Skin epidermis (tissue), 12 donors: ENCODE measurements at regions not wholly inside any gene's neighbourhood (a gene's known extent, or its start where the extent isn't known, plus 50 kb on each side); places are given as distances from the start of the nearest gene placed in this dataset.
"Not testable (repeated sequence)": the region's sequence is repeated elsewhere in the genome, so short reads cannot be mapped to it uniquely, and the experiment has no call there.

Source experiments
- H3K27ac ChIP-seq, 21 experiments: fragments of 200-600 bp; sonication (generic) in 11 of 21; one replicate each; pipeline ENCODE4 v1.5.0; 2020; ENCODE audit warnings: mild to moderate bottlenecking in 3 of 21, inconsistent platforms in 2 of 21, moderate library complexity in 2 of 21
- H3K4me3 ChIP-seq, 7 experiments: fragments of 200-600 bp; sonication (generic) in 2 of 7; one replicate each; pipeline ENCODE4 v1.5.0; 2020; ENCODE audit warnings: inconsistent platforms in 2 of 7, mild to moderate bottlenecking in 2 of 7, moderate library complexity in 1 of 7

DNA sequence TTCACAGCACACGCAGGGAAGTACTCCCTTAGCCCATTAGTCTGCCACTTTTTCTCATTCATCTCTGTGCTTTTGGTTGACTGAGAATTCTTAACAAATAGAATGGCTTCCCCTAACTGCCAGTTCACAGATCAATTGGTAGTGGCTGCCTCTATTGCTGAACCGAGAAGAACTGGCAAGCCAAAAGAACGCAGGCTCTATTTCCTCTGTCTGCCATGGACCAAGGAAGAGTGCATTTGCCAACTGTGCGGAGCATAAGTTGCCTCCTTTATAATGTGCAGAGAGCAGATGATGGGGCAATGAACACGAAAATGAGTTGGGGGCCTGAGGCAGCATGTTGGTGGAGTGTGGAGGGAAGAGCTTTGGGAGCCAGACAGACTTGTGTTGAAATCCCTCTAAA is 483.1 kb upstream of the CAMK1G start:
- Histone ChIP-seq H3K4me3 (no peak overlapping the region), H3K27ac (no peak overlapping the region)

DNA sequence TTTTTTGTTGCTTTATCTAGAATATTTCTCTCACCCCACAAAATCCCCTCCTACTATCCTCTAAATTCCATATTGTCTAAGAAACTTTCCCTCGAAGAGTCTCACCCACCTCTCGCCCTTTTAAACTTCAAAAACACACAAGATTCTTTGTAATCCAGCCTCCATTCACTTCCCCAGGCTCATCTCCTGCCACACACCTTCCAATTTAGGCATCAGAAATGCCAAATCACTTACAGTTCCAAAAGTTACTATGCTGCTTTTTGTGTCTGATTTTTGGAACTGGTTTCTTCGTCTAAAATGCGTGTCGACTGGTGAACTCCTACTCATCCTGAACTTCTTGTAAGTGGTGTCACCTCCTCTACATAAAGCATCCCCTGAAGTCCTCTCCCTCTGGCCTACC is 482.4 kb upstream of the CAMK1G start:
- H3K4me3 ChIP-seq: no peak overlapping the region

DNA sequence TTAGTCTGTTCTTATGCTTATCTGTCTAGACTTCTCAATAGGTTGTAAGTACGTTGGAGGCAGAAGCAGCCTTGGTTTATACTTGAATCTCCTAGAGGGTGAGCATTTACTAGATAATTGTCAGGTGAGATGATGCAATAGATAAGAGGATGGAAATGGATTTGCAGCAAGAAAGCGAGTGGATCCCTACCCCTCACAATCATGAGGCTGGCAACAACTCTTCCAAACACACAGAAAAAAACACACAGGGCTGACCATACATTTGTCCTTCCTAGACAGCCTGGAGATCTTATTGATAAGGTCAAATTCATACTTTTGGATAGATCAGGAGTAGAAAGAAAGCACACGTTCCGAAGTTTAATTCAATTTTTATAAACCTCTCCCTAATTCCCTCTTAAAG is 481.4 kb upstream of the CAMK1G start:
- Histone ChIP-seq H3K27ac (no peak overlapping the region), H3K4me3 (no peak overlapping the region)

More for the DNA sequence above, 482.4 kb upstream of the CAMK1G start:
- no peak overlapping the region for H3K27ac ChIP-seq

DNA sequence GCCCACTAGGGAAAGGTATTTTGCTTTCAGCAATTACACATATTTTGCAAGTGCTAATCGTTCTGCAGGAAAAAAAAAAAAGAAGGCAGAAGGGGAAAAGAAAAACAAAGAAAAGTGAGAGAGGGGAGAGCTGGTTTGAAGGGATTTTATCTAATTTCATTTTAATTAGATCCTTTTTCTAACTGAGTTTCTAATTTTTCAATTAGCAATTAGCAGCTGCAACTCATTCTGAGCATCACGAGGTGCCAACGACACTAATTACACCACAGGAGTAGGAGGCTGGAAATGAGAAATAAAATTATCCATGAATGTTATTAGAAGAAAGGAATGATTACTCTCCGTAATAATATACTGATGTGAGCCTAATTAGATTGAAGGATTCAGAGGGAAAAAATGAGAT is 481.0 kb upstream of the CAMK1G start:
- Histone ChIP-seq H3K27ac (no peak overlapping the region), H3K4me3 (no peak overlapping the region)

DNA sequence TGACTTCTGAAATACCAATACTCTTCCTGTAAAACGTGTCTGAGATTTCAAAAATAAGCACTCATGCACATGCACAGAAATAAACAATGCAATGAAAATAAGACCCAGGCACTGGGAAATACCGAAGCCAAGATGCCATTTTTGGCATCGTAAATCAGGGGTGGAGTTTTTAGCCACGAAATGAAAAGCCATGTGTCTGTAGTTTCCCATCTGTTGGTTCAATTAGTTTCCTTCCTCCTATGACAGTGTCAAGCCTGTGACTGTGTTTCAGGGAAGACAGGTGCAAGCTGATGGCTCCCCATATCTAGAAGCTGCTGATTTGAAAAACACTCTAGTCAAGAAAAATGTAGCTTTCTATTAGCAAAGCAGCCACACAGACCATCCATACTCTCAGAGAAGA is 480.4 kb upstream of the CAMK1G start:
- H3K27ac ChIP-seq: no peak overlapping the region
- no peak overlapping the region for H3K4me3 ChIP-seq

DNA sequence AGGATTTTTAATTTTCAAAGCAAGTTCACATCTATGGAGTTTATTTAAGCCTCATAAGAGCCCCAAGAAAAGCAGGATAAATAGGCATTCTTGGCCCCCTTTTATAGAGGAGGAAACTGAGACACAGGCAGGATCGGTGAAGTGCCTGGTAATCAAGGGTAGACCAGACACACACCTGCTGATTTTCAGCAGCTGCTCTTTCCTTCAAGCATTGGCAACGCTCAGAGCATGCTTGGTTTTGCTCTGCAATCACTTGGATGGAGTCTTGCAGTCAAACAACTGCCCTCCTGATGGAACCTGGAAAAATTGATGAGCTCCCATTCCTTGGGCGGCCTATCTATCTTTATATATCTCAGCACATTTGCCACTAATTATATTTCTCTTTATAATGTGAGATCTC is 478.9 kb upstream of the CAMK1G start:
- Histone ChIP-seq H3K27ac (no peak overlapping the region), H3K4me3 (no peak overlapping the region)

DNA sequence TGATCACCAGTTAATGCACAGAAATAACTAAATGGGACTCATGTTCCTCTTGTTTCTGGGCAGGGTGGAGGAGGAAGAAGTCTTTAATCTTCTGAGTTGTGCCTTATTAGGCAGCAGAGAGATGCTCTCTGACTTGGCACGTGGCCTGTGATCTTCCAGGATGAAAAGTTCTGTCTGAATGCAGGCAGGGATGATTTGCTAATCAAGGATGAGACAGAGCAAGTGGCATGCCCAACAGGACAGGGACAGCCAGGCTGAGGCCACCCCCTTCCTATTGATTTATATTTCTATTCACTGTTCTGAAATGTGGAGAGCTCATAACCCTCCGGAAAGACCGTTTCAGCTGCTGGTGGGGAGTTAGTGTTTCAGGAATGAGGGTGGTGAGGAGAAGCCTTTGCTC is 477.8 kb upstream of the CAMK1G start:
- H3K27ac ChIP-seq: no peak overlapping the region
- H3K4me3 ChIP-seq: no peak overlapping the region

DNA sequence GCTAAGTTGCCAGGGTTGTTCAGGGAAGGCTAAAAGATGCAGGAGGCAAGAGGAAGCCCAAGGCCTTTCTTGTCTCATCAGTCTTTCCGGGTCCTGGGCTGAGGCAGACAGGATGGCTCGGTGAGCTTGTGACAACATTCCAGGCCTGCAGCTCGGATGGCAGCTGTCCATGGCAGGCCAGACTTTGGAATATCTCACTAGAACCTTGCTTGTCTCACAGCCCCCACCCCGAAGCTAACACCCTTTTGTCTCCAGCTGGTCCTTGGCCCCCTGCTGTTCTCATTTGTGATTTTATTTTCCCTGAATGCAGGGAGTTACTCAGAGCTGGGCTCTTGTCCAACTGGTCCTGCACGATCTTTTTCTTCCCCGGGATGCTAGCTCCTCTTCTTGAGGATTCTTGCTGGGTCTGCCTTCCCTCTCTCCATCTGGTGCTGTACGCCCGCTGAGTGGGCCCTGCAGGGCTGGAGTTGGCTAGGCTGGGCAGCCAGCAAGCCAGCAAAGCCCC is 477.2 kb upstream of the CAMK1G start:
- H3K27ac ChIP-seq: no peak overlapping the region

DNA sequence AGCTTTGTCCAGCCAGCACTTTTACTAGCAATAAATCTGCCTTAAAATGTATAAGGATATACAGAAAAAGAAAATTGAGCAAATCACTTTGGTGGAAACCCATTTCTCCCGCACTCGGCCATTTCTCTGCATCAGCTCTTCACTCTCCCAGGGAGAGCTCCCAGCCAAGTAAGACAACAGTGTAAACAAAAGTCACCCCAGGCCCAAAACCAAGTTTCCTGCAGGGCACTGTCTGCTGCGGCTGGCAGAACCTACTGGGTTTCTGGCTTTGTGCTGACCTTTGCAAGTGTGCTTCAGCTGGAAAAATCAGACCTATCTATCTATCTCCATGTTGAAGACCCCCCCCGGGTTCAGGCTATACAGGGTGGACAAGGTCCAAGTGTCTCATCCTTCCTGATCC is 476.7 kb upstream of the CAMK1G start:
- H3K27ac ChIP-seq: no peak overlapping the region
- no peak overlapping the region for H3K4me3 ChIP-seq

More for the DNA sequence above, 477.2 kb upstream of the CAMK1G start:
- no peak overlapping the region for H3K4me3 ChIP-seq

DNA sequence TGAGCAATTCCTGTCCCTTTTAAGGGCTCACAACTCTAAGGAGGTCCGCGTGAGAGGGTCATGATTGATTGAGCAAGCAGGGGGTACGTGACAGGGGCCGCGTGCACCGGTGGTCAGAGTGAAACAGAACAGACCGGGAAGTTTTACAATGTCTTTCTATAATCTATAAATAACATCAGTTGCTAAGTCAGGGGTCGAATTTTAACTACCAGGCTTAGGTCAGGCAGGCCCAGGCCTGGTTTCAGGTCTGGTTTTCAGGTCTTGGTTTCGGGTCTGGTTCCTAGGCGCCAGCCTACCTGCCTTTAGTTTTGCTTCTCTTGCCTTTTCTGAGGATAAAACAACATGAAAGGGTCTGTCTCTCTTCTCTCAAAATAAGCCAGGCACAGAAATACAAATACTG is 476.0 kb upstream of the CAMK1G start:
- no peak overlapping the region for H3K27ac ChIP-seq

DNA sequence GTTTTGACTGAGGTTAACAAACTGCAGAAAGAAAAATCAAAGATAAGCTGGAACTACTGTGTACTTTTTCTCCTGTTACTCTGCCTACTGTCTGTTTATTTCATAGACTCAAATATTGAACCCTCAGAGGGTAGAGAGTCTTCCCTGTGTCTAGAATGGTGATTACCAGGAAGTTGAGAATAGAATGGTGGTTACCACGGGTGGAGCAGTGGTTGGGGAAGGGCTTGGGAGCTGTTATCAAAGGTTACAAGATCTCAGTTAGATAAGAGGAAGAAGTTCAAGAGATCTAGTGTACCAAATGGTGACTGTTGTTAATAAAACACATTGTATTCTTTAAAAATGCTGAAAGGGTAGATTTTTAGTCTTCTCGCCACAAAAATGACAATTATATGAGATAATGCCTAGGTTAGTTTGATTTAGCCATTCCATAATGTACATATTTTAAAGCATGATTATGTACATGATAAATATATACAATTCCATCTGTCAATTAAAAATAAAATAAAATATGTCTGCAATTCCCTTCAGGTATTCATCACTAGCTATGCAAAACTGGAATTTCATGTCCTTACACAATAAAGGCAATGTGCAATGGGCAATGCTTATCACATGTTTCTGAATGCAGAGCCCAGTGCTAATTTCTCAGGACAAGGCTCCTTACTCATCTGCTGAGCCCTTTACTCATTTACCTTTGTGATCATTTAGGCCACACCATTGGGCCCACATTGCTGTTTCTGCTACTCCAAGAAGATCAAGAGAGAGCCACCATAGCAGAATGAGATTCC is 474.3 kb upstream of the CAMK1G start:
- no peak overlapping the region for H3K4me3 ChIP-seq
- no peak overlapping the region for H3K27ac ChIP-seq

More for the DNA sequence above, 476.0 kb upstream of the CAMK1G start:
- H3K4me3 ChIP-seq: no peak overlapping the region

DNA sequence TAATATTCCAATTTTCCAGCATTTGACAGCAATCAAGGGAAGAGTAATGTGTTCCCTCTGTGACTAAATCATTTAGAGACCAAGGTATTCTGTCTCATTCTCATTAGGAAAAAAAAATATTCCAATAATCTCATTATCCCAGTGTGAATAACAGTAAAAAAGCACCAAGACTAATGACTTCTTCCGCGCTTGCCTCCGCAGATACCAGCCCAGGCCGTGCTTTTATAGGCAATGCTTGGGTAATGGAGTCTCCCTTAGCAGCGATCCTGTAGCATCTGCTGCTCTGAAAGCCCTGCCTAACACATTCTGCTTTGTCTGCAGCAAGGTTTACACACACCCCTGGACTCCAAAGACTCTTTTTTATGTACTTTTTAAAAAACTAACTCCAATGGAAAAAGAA is 470.0 kb upstream of the CAMK1G start:
- H3K4me3 ChIP-seq: no peak overlapping the region
- no peak overlapping the region for H3K27ac ChIP-seq

DNA sequence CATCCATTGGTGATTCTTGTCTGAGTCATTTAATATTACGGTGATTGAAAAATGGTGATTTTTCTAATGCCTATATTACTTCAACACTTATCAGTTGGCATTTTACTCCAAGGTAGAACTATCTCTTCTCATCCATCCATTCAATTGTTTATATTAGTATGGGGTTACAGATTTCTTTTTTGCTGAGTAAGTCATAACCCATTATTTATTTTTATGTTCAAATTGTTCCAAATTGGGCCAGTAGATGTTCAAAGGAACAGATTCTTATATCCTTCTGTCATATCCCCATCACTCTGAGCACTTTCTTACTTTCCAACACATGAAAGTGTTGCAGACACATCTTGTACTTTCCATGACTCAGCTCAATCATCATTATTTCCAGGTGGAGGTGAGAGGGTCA is 466.8 kb upstream of the CAMK1G start:
- Histone ChIP-seq H3K4me3 (no peak overlapping the region), H3K27ac (no peak overlapping the region)

DNA sequence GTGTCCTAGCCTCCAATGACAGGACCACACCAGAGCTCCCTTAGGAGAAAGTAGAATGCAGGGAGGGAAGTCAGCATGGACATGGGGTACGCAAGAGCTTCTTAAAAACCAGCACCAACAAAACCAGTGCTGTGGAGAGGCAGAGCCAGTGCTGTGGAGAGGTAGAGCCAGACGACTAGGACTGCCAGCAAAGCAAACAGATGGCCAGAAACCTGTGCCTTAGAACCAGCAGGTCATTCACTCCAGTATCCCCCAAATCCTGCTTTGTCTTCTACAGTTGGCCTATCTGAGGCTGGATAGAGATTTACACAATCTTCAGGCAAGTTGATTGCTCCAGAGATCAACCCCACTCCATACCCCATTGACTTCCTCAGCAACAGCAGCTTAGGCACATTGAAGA is 459.9 kb upstream of the CAMK1G start:
- H3K27ac ChIP-seq: no peak overlapping the region
- H3K4me3 ChIP-seq: no peak overlapping the region

DNA sequence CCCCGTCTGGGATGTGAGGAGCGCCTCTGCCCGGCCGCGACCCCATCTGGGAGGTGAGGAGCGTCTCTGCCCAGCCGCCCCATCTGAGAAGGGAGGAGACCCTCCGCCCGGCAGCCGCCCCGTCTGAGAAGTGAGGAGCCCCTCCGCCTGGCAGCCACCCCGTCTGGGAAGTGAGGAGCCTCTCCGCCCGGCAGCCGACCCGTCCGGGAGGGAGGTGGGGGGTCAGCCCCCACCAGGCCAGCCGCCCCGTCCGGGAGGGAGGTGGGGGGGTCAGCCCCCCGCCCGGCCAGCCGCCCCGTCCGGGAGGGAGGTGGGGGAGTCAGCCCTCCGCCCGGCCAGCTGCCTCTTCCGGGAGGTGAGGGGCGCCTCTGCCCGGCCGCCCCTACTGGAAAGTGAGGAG is 454.4 kb upstream of the CAMK1G start:
- H3K27ac ChIP-seq, H3K4me3 ChIP-seq: not testable (repeated sequence)

DNA sequence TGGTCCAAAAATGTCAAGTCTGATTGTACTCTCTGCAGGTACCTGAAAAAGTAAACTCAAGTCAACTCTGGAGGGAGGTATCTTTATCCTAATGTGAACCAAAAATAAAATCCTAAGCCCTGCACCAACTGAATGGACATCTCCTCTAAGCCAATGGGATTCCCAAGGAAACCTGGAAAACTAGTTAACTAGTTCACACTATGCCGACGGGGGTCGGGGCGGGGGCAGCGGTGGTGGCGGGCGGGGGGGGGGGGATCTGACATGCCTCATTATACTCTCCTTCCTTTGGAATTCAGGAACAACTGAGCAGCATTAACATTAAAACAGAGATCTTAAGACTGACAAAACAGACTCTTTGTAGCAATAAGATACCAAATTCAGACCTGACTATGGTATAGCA is 452.6 kb upstream of the CAMK1G start:
- Histone ChIP-seq H3K27ac (no peak overlapping the region), H3K4me3 (no peak overlapping the region)

DNA sequence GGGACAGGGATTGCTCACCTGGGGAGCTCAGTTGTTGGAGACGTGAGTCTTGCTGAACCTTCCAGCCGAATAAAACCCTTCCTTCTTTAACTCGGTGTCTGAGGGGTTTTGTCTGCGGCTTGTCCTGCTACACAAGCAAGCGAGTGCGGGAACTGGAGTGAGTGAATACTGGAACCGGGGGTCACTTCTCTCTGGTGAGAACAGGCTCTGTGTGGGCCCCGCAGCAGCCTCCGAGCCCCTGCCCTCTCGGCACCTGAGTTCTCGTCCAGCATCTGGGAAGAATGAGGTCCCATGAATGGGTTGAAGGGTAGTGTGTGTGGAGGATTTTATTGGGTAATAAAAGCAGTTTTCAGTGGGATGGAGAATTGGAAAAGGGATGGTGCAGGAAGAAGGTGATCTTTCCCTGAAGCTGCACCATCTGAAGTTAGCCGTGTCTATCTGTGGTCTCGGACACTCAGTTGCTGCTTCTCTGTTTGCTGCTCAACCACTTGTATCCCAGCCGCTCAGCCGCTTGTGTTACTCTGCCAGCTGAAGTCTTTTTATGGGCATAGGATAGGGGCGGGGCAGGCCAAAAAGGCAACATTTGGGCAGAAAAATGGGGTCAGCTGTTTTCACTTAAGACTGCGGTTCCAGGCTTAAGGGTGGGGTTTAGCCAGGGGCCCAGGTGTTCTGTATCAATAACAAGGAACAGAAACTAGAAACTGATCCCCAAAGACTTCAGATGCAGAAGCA is 450.6 kb upstream of the CAMK1G start:
- Histone ChIP-seq H3K27ac (no peak overlapping the region), H3K4me3 (no peak overlapping the region)

DNA sequence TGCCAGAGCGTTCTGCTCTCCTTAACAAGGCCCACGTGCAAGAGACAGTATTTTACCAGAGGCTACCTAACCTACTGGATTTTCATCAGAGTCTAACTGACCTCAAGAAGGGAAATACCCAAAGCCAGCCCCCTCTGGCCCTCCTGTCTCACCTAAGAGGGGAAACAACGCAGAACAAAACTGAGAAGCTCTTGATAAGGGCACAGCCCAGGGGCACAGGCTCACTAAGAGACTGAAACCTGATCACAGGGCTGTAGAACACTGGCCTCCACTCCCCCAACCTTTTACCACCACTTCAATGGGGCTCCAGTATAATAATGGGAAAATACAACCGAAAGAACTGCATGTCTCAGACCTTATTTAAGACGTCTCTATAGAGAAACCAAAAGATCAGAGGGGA is 449.5 kb upstream of the CAMK1G start:
- no peak overlapping the region for H3K4me3 ChIP-seq

DNA sequence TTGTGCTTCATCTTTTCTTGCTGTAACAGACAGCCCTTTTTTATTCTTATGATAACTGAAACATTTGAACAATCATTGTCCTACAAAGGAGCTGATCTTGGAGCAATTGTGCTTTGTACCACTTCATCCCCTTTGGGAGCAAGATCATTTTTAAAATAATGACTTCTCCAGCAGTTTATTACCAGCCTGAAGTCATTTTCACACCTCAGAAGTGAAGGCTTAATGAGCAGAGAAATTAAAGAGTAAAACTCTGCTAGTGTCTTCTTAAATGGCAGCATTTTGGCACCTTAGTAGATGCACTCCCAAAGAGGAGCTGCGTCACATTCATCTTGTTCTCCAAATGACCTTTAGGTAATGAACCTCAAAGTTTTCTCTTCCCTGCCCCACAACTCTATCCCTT is 439.6 kb upstream of the CAMK1G start:
- Histone ChIP-seq H3K27ac (no peak overlapping the region), H3K4me3 (no peak overlapping the region)

More for the DNA sequence above, 449.5 kb upstream of the CAMK1G start:
- no peak overlapping the region for H3K27ac ChIP-seq

DNA sequence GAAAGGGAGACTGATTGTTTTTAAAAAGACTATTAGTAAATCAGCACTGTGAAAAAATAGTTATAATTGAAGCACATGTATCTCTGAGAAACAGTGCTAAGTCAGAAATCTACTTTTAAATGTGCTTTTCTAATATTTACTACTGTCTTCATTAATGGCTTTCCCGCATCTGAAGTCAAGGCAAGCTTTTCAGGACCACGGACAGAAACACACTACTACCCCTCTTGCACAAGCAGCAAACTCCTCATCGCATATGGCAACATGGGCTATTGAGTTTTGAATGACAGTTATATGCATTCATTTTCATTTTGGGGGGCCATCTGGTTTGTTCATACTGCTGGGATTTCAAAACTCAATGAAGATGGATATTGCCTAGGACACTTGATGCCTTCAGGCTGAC is 433.4 kb upstream of the CAMK1G start:
- H3K27ac ChIP-seq: no peak overlapping the region
- no peak overlapping the region for H3K4me3 ChIP-seq

DNA sequence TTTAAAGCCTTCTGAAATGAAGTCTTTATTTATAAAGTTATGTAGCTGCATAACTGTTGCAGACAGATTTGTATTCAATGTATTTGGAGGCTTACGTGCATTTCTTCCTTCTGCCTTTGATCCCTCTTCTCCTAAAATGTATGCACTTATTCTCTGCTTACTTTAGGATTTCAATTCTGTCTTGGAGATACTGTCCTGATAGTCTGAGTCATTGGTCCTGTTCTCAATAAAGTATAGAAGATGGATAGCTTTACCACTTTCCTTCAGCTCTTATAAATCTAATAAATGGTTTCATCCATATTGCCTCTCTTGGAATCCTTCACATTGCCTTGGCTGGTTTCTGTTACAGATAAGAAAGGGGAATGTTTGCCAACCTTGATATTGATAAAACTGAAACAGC is 430.1 kb upstream of the CAMK1G start:
- H3K27ac ChIP-seq: no peak overlapping the region
- H3K4me3 ChIP-seq: no peak overlapping the region
